Mammary epithelial cell (primary cell): ENCODE measurements at regions not wholly inside any gene's neighbourhood (a gene's known extent, or its start where the extent isn't known, plus 50 kb on each side); places are given as distances from the start of the nearest gene placed in this dataset.

ENCODE experiments used
- CTCF ChIP-seq, 2 donors: IDR thresholded peaks in 1 of 2; conservative IDR thresholded peaks in 1 of 2; 2 replicates each; pipeline ENCODE4 v1.5.1; 2011 to 2012; ENCODE audit warnings: inconsistent platforms in 2 of 2, low read length in 2 of 2, mild to moderate bottlenecking in 2 of 2, control low read depth in 1 of 2, low read depth in 1 of 2; ENCODE audit not compliant: insufficient read depth in 1 of 2; ENCODE audit errors: extremely low read depth in 1 of 2
- EZH2 ChIP-seq: IDR thresholded peaks from 2 replicates; pipeline ENCODE4 v1.6.1; 2012; ENCODE audit warnings: low read length, inconsistent platforms, borderline replicate concordance

- TF ChIP-seq CTCF (conservative IDR thresholded peaks at IDR 0.05 in 1 of 2, IDR thresholded peaks at IDR 0.05 in 1 of 2; ENCODE audit: extremely low read depth in 1 of 2, insufficient read depth in 1 of 2, low read depth in 1 of 2, low read length in 2 of 2) = no peak
- no peak for TF ChIP-seq EZH2
Observed at GRCh38 chr6:47093169-47093568, 51.0 kb upstream of the ADGRF1 start.
